NCI-H524 (cell line): ENCODE measurements at regions not wholly inside any gene's neighbourhood (a gene's known extent, or its start where the extent isn't known, plus 50 kb on each side); places are given as distances from the start of the nearest gene placed in this dataset.
A peak's percentile ranks its signal among the peaks of the same experiment; 100 is the strongest.
"Not testable (repeated sequence)": the region's sequence is repeated elsewhere in the genome, so short reads cannot be mapped to it uniquely, and the experiment has no call there.

Source experiments
- DNase-seq, 2 experiments: peaks; one replicate each; lab custom pipeline; 2025; lab: John Stamatoyannopoulos, UW

- no peak for DNase-seq
These were observed 159.5 kb upstream of the TBC1D5 start for GRCh38 chr3:17901893-17902292.

DNA sequence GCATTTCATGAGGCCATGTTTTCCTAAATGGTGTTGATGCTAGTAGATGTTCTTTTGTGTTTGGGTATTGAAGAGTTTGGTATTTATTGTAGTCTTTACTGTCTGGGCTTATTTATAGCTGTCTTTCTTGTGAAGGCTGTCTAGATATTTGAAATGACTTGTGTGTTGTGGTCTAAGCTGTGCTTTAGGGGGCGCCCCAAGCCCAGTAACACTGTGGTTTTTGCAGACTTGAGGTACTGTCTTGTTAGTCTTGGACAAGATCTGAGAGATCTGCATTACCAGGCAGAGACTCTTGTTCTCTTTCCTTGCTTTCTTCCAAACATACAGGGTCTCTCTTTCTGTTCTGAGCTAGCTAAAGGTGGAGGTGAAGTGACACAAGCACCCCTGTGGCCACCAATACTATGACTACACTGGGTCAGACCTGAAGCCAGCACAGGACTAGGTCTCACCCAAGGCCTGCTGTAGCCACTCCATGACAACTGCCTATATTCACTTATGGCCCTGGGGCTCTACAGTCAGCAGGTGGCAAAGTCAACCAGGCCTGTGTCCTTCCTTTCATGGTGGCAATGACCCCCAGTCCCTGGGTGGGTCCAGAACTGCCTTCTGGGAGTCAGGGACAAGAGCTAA, 152.1 kb upstream of the TBC1D5 start:
- DNase-seq = peak; percentile 2 to 33

- no peak for DNase-seq
These were observed 148.9 kb upstream of the TBC1D5 start for GRCh38 chr3:17891139-17891856.

DNA sequence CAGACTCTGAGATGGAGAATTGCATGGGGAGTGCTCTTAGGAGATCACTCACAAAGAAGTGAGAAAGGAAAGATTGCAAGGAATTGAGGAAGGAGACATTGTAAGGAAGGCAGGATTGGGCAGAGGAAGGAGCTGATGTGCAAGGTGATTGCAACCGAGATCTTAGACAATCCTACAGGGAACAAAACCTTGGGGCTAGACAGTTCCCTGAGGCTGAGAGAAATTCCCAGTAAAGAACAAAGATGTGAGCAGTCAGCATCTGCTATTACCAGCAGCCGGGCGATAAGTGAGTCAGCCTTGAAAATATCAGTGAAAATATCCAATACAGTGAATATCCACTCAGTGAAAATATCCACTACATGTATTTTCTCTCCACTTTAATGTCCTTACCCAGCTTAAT, 143.6 kb upstream of the TBC1D5 start:
- no peak for DNase-seq

- no peak for DNase-seq
These were observed 140.6 kb upstream of the TBC1D5 start for GRCh38 chr3:17882981-17883380.

DNA sequence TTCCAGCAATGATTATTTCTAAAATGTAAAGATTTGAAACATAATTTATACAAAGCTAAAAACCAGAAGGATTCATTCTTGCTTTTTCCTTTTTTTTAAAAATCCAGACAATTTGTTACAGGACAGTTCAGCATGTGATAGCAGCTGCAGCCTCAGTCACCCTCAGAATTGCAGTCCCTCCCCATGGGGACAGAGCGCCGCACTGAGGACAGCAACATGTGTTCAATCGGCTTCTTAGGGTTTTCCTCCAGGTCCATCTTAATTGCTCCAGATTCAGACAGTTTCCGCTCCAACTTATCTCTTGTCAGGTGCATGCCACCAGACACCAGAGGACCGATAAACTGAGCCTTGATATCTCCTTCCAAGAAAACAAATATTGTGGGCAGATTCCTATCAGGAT, 134.9 kb upstream of the TBC1D5 start:
- no peak for DNase-seq

GRCh38 chr3:17874636-17875035, 132.2 kb upstream of the TBC1D5 start:
- DNase-seq = no peak

- DNase-seq = no peak
These were observed 130.0 kb upstream of the TBC1D5 start for GRCh38 chr3:17872457-17872856.

GRCh38 chr3:17865631-17866030, 123.2 kb upstream of the TBC1D5 start:
- no peak for DNase-seq

GRCh38 chr3:17861476-17861875, 119.0 kb upstream of the TBC1D5 start:
- DNase-seq = no peak

DNA sequence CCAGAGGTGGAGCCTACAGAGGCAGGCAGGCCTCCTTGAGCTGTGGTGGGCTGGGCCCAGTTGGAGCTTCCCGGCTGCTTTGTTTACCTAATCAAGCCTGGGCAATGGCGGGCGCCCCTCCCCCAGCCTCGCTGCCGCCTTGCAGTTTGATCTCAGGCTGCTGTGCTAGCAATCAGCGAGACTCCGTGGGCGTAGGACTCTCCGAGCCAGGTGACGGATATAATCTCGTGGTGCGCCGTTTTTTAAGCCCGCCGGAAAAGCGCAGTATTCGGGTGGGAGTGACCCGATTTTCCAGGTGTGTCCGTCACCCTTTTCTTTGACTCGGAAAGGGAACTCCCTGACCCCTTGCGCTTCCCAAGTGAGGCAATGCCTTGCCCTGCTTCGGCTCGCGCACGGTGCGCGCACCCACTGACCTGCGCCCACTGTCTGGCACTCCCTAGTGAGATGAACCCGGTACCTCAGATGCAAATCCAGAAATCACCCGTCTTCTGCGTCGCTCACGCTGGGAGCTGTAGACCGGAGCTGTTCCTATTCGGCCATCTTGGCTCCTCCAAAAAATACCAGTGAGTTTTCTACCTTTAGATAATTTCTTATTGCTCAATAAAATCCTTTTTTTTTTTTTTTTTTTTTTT, 118.5 kb upstream of the TBC1D5 start:
- DNase-seq = not testable (repeated sequence)

GRCh38 chr3:17852217-17852616, 109.8 kb upstream of the TBC1D5 start:
- DNase-seq = peak in 1 of 2 experiments; percentile 35

DNA sequence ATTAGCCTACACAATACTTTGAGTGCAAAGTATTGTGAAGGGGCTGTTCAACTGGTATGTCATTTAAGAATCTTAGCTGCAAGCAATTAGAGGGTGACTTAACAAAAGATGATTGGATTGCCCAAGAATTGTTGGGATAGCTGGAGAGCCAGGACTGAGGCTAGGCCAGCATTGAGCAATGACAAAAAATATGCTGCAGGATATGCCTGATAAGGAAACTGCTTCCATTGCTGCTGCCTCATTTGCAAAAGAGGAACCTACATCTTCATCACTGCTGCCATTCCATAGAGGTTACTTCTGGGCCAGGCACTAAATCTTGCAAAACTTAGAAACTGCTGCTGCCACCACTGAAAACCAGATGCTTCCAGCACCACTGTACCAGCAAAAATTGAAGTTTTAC, 108.0 kb upstream of the TBC1D5 start:
- DNase-seq = no peak

DNA sequence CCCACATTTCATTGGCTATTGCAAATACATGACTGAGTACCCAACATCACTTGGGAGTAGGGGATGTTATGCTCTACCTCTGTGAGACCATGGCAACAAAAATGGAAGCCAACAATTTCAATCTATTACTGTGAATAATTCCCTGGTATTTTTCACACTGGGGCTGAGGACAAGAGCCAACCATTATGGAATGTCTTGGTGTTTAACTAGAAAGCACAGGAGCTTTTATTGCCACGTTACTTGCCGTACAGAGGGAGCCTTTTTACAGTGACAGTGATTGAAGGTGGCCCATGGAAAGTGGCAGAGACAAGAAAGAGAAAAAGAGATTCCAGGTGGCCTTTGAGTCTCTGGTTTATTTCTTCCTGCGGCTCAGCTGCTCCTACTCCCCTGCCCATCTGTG, 105.7 kb upstream of the TBC1D5 start:
- no peak for DNase-seq

DNA sequence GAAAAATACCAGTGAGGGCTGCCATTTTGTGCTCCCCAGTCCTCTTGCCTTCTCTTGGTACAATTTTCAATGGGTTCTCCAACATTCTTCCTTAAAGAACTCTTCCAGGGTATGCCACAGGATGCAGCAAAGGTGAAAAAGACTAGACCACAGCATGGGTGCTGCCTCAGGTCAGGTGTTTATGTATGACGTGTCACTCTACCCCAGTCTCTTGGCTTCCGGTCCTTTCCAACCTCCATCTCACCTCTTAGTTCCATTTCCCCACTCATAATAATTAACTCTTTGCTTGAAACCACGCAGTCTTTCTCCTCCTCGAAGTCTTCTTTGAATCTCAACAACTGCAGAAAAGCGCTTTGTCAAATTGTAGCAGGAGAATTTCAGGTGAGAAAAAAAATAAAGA, 104.7 kb upstream of the TBC1D5 start:
- DNase-seq = no peak

DNA sequence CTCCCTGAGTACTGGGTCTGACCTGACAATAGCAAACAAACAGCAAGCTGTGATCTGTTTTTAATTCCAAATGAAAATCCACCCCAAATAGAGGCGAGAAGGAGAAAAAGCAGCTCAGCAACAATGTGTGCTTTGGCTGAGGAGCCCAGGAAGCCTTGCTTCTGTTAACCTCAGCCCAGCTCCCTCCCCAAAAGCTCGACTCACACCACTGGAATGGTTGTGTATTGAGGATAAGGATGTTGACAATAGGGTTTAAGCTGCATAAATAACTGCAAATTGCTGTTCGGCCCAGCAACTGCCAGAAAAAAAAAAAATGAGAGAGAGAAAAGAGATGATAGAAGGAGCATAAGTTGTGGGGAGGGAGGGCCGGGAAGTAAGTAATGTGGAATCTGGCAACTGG, 104.0 kb upstream of the TBC1D5 start:
- no peak for DNase-seq

GRCh38 chr3:17845026-17845812, 102.8 kb upstream of the TBC1D5 start:
- DNase-seq = no peak

DNA sequence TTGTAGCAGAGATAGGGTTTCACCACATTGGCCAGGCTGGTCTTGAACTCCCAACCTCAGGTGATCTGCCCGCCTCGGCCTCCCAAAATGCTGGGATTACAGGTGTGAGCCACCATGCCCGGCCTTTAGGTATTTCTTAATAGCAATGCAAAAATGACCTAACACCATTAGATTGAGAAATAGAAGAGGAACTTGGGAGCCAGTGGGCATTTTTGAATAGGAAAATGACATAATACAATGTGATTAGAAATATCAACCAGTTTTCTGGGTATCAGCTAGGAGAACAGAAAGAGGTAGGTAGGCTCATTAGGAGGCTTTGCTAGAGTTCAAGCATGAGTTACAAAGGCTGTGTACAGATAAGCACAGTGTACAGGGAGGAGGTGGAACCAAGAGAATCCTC, 101.8 kb upstream of the TBC1D5 start:
- no peak for DNase-seq

- DNase-seq = peak; percentile 39 to 56
These were observed 98.9 kb upstream of the TBC1D5 start for GRCh38 chr3:17841190-17841828.

DNA sequence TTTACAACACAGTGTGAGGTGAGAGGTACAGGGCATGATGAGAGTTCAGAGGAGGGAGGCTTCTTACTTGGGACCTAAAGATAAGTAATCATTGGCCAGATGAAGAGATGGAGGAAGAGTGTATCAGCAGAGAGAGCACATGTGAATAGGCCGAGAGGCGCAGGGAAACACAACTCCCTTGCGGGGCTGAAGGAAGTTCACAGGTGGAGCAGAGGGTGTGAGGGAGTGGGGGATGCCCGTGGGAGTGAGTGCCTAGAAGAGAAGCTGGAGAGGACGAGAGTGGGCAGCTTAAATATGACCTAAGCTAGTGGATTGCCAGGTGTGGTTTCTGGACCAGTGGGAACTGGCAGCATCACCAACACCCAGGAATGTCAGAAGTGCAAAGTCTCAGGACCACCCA, 98.2 kb upstream of the TBC1D5 start:
- no peak for DNase-seq

- DNase-seq = no peak
These were observed 97.7 kb upstream of the TBC1D5 start for GRCh38 chr3:17840126-17840525.

- no peak for DNase-seq
These were observed 94.5 kb upstream of the TBC1D5 start for GRCh38 chr3:17836919-17837318.
